Vagina (tissue), 2 donors: ENCODE measurements at regions not wholly inside any gene's neighbourhood (a gene's known extent, or its start where the extent isn't known, plus 50 kb on each side); places are given as distances from the start of the nearest gene placed in this dataset.

ENCODE experiments used
- DNase-seq, 2 donors: peaks; one replicate each; pipeline ENCODE4 v3.0.0-alpha.2; 2017; ENCODE audit errors: extremely low spot score in 2 of 2
- H3K27ac ChIP-seq: fragments of 200-600 bp; sonication (generic); one replicate; pipeline ENCODE4 v1.5.1; 2019
- H3K27me3 ChIP-seq: fragments of 200-600 bp; sonication (generic); one replicate; pipeline ENCODE4 v1.5.1; 2019
- H3K36me3 ChIP-seq, 2 donors: fragments of 200-600 bp; sonication (generic); one replicate each; pipeline ENCODE4 v1.5.1; 2017 to 2019
- H3K4me1 ChIP-seq: fragments of 200-600 bp; sonication (generic); one replicate; pipeline ENCODE4 v1.5.1; 2019
- H3K4me3 ChIP-seq, 2 donors: fragments of 200-600 bp; sonication (generic); 1 replicate in 1 of 2; 2 replicates in 1 of 2; pipeline ENCODE4 v1.5.1; 2016 to 2019
- H3K9me3 ChIP-seq: fragments of 200-600 bp; sonication (generic); one replicate; pipeline ENCODE4 v1.5.1; 2019
- POLR2A ChIP-seq, 2 donors: fragments of 450-650 bp; IDR thresholded peaks; one replicate each; pipeline ENCODE4 v1.6.1; 2017; ENCODE audit warnings: antibody characterized with exemption in 2 of 2, mild to moderate bottlenecking in 2 of 2, moderate library complexity in 2 of 2
- POLR2AphosphoS5 ChIP-seq, 2 donors: sonication (generic); formaldehyde crosslinking; IDR thresholded peaks; one replicate each; pipeline ENCODE4 v1.9.0; 2017; ENCODE audit warnings: antibody characterized with exemption in 2 of 2, mild to moderate bottlenecking in 2 of 2, low read depth in 1 of 2; ENCODE audit not compliant: insufficient read depth in 1 of 2
- intact Hi-C: fragments of 100-400 bp; cut with DNase I; formaldehyde crosslinking; loops from one replicate; pipeline ENCODE4 v1.15.1; 2023
- TF ChIP-seq, protein P1 (sequence below), 3 experiments: fragments of 450-650 bp in 2 of 3; fragments of 200-600 bp in 1 of 3; sonication (generic) in 1 of 3; IDR thresholded peaks; one replicate each; pipeline ENCODE4 v1.5.1; 2017 to 2019; ENCODE audit warnings: antibody characterized with exemption in 3 of 3, mild to moderate bottlenecking in 2 of 3, moderate library complexity in 2 of 3

DNA sequence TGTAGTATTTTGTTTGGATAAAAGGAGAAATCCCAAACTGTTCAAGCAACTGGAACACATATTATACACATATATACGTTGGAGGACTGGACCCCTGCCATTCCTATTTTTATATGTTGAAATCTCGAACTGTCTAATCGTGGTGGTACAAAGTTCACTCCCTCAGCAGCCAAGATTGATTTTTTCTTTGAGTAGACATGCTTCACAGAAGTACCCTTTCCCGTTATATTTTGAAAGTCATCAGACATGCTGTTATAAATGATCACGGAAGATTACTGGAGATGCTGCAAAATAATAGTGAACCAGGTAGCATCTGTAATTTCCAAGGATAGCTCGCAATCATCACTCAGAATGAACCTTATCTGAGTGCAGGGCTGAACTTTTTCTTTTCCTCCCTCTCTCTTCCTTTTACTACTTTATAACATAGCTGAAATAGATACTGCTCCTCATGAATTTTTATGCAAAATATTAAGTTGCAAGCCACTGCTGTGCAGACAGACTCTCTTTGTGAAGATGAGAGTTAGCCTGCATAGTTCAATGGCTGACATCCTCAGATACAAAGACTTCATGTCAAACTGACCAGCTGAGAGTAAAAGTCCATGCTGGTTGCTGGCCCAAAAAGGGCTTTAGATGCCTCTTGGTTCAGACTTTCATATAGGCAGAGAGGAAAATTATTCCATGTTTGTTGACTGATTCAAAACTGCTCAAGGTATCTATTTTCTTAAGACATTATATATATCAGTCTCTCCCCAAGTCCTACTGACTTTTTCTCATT, 451.9 kb downstream of the TMEM38B start:
- intact Hi-C loops = no loop called here

DNA sequence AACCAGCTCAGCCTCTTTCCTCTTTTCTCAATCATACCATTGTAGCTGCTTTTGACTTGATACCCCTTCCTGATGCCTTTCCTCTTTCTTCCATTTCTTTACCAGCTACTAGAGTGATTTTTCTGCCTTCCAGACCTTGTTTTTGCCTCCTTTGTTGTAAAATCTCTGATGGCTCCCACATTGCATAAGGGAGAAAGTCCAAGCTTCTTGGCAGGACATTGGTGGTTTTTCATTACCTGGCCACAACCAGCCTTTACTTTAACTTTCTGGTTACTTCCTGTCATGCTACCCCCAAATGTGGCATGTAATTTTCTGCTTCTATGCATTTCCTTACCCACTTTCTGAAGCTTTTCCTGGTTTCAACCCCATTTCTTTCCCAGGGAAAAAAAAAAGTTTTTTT, 452.5 kb downstream of the TMEM38B start:
- no peaks in the 10 kb centered on the region for H3K4me1 ChIP-seq
- H3K27ac ChIP-seq = no peak overlapping the region
- no peaks in the 10 kb centered on the region for H3K27me3 ChIP-seq
- no peak for DNase-seq
- no peak overlapping the region for H3K4me3 ChIP-seq
- intact Hi-C loops = no loop called here
- no peaks in the 10 kb centered on the region for H3K9me3 ChIP-seq
- no peaks in the 10 kb centered on the region for H3K36me3 ChIP-seq
- TF ChIP-seq, protein P1, sequence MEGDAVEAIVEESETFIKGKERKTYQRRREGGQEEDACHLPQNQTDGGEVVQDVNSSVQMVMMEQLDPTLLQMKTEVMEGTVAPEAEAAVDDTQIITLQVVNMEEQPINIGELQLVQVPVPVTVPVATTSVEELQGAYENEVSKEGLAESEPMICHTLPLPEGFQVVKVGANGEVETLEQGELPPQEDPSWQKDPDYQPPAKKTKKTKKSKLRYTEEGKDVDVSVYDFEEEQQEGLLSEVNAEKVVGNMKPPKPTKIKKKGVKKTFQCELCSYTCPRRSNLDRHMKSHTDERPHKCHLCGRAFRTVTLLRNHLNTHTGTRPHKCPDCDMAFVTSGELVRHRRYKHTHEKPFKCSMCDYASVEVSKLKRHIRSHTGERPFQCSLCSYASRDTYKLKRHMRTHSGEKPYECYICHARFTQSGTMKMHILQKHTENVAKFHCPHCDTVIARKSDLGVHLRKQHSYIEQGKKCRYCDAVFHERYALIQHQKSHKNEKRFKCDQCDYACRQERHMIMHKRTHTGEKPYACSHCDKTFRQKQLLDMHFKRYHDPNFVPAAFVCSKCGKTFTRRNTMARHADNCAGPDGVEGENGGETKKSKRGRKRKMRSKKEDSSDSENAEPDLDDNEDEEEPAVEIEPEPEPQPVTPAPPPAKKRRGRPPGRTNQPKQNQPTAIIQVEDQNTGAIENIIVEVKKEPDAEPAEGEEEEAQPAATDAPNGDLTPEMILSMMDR (IDR thresholded peaks at IDR 0.05) = no peak
- TF ChIP-seq POLR2AphosphoS5 (IDR thresholded peaks at IDR 0.05; ENCODE audit: insufficient read depth in 1 of 2, low read depth in 1 of 2) (no peak), POLR2A (IDR thresholded peaks at IDR 0.05) (no peak)

More for the DNA sequence above, 451.9 kb downstream of the TMEM38B start:
- H3K9me3 ChIP-seq = no peaks in the 10 kb centered on the region
- H3K4me1 ChIP-seq = no peaks in the 10 kb centered on the region
- TF ChIP-seq POLR2A (IDR thresholded peaks at IDR 0.05) = no peak
- no peak for TF ChIP-seq POLR2AphosphoS5 (IDR thresholded peaks at IDR 0.05; ENCODE audit: insufficient read depth in 1 of 2, low read depth in 1 of 2)
- TF ChIP-seq, protein P1 (IDR thresholded peaks at IDR 0.05) = no peak
- H3K4me3 ChIP-seq = no peak overlapping the region
- no peak for DNase-seq
- no peaks in the 10 kb centered on the region for H3K27me3 ChIP-seq
- H3K36me3 ChIP-seq = no peaks in the 10 kb centered on the region
- no peak overlapping the region for H3K27ac ChIP-seq

DNA sequence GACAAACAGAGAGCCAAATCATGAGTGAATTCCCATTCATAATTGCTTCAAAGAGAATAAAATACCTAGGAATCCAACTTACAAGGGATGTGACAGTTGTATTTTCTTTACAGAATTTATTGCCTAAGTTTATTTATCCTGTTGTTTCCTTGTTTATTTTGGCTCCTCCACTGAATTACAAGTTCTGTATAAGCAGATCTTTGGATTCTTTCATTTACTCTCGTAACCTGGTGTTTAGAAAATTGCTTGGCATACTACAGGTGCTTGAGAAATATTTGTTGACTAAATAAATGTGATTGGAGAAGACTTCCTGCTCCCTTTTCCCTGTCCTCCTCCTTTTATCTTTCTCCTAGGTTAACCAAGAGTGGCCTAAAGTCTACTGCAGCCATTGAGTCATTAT, 455.6 kb downstream of the TMEM38B start:
- Histone ChIP-seq H3K27ac (no peak overlapping the region), H3K4me3 (no peak overlapping the region), H3K4me1 (no peaks in the 10 kb centered on the region), H3K27me3 (no peaks in the 10 kb centered on the region), H3K9me3 (no peaks in the 10 kb centered on the region), H3K36me3 (no peaks in the 10 kb centered on the region)
- no peak for TF ChIP-seq POLR2A (IDR thresholded peaks at IDR 0.05)
- TF ChIP-seq, protein P1 (IDR thresholded peaks at IDR 0.05) = no peak
- no peak for DNase-seq
- intact Hi-C loops = no loop called here

DNA sequence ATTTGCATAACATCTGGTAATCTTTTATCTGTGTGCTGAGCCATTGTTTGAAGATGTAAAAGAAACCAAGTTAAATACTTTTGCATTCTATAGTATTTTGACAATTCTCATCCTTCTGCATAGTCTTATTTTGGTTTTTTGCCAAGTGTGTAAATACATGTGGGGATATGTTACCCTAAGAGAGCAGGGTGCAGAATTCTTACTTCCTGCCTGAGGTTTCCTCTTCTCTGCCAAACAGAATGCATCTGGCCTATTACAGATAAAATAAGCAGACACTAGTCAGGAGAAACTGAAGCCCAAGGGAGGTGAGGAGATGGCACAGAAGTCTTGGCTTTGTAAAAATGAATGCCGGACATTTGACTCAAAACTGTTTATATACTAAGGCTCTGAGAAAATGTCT, 462.1 kb downstream of the TMEM38B start:
- Histone ChIP-seq H3K4me1 (no peaks in the 10 kb centered on the region), H3K9me3 (no peaks in the 10 kb centered on the region), H3K36me3 (no peaks in the 10 kb centered on the region), H3K27me3 (no peaks in the 10 kb centered on the region), H3K27ac (no peak overlapping the region), H3K4me3 (no peak overlapping the region)
- no peak for DNase-seq
- TF ChIP-seq POLR2AphosphoS5 (IDR thresholded peaks at IDR 0.05; ENCODE audit: insufficient read depth in 1 of 2, low read depth in 1 of 2) (no peak), POLR2A (IDR thresholded peaks at IDR 0.05) (no peak)
- TF ChIP-seq, protein P1 (IDR thresholded peaks at IDR 0.05) = no peak
- intact Hi-C loops = no loop called here

DNA sequence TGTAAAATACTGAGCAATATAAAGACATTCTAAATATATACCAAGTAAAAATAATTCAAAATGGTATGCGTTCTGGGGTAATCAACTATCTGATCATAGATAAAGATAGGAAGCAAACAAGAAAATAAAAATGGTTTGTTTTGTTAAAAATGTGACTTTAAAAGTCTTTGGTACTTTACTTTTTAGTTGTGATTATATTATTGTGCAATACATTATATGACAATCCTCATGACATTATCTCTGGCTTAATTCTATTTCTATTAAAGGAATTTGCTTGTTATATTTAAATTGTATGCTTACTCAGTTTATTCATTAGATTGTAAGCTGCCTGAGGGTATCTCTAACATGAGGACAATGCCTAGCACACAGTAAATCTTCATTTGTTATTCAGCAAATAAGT, 477.9 kb downstream of the TMEM38B start:
- no peak for DNase-seq
- no peak overlapping the region for H3K27ac ChIP-seq
- H3K27me3 ChIP-seq = no peaks in the 10 kb centered on the region
- H3K9me3 ChIP-seq = no peaks in the 10 kb centered on the region
- TF ChIP-seq, protein P1 (IDR thresholded peaks at IDR 0.05) = no peak
- no peak for TF ChIP-seq POLR2AphosphoS5 (IDR thresholded peaks at IDR 0.05; ENCODE audit: insufficient read depth in 1 of 2, low read depth in 1 of 2)
- no peak for TF ChIP-seq POLR2A (IDR thresholded peaks at IDR 0.05)
- no peak overlapping the region for H3K4me3 ChIP-seq
- no peaks in the 10 kb centered on the region for H3K36me3 ChIP-seq
- intact Hi-C loops = no loop called here
- H3K4me1 ChIP-seq = no peaks in the 10 kb centered on the region
